HCT116 (cell line): ENCODE measurements at regions not wholly inside any gene's neighbourhood (a gene's known extent, or its start where the extent isn't known, plus 50 kb on each side); places are given as distances from the start of the nearest gene placed in this dataset.

Experiments
- ATAC-seq: fragments of 200-7000 bp; cut with Tn5 transposase; 2 replicates; pipeline ENCODE4 v1.9.1; 2020; ENCODE audit warnings: mild to moderate bottlenecking, moderate library complexity
- BruUV-seq: library from RNA; stranded (reverse); fragments of 400-500 nt; replicated peaks from 2 replicates; lab custom pipeline; 2021; lab: Mats Ljungman, UMichigan
- CTCF ChIA-PET: fragments of 300-600 bp; sonication (Branson Sonifier 250); formaldehyde crosslinking; loops from one replicate; lab custom pipeline; 2021; ENCODE audit warnings: antibody characterized with exemption; lab: Charles Lee
- POLR2A ChIA-PET: fragments of 300-600, 350-600 bp; sonication (Branson Sonifier 250); formaldehyde crosslinking; loops from one replicate; lab custom pipeline; 2021; ENCODE audit warnings: antibody characterized with exemption; lab: Charles Lee
- RAD21 ChIA-PET, 2 experiments: fragments of 300-600 bp; sonication (Branson Sonifier 250); formaldehyde crosslinking; loops; one replicate each; lab custom pipeline; 2023; ENCODE audit warnings: low total read pairs in 2 of 2; ENCODE audit not compliant: uncharacterized antibody in 2 of 2, unreplicated experiment in 2 of 2, low non-redundant PET in 1 of 2; lab: Charles Lee
- DNase-seq: peaks from one replicate; pipeline ENCODE4 v3.0.0-alpha.2; 2010; ENCODE audit warnings: low read depth, low spot score
- H2AFZ ChIP-seq: fragments of 200-600 bp; shearing (Covaris generic), sonication (generic); 2 replicates; pipeline ENCODE4 v1.6.1; 2017; ENCODE audit warnings: low read depth, mixed run types, mixed read lengths, antibody characterized with exemption, low read length; ENCODE audit not compliant: poor library complexity, severe bottlenecking
- H3K27ac ChIP-seq: 2 replicates; pipeline ENCODE4 v1.5.1; 2012; ENCODE audit warnings: low read depth, low read length
- H3K27me3 ChIP-seq: fragments of 200-600 bp; sonication (generic); 2 replicates; pipeline ENCODE4 v1.6.1; 2016; ENCODE audit warnings: mixed run types, low read length, mixed read lengths; ENCODE audit not compliant: insufficient read depth
- H3K36me3 ChIP-seq, 2 experiments: fragments of 200-500 bp in 1 of 2; fragments of 200-600 bp in 1 of 2; sonication (Bioruptor generic) in 1 of 2; sonication (generic) in 1 of 2; 2 replicates each; pipeline versions ENCODE4 v1.5.1 to v1.6.1; 2014 to 2016; ENCODE audit warnings: low read length in 2 of 2, inconsistent platforms in 1 of 2, mixed read lengths in 1 of 2, mixed run types in 1 of 2; ENCODE audit not compliant: insufficient read depth in 2 of 2, control insufficient read depth in 1 of 2
- H3K4me1 ChIP-seq, 2 experiments: fragments of 200-600 bp in 1 of 2; sonication (generic) in 1 of 2; 2 replicates each; pipeline versions ENCODE4 v1.5.1 to v1.6.1; 2012 to 2017; ENCODE audit warnings: low read length in 2 of 2, inconsistent platforms in 1 of 2, mild to moderate bottlenecking in 1 of 2, mixed read lengths in 1 of 2, mixed run types in 1 of 2, moderate library complexity in 1 of 2; ENCODE audit not compliant: insufficient read depth in 2 of 2, control insufficient read depth in 1 of 2
- H3K4me2 ChIP-seq: fragments of 200-600 bp; sonication (generic); 2 replicates; pipeline ENCODE4 v1.6.1; 2017; ENCODE audit warnings: mixed run types, low read length, mixed read lengths
- H3K4me3 ChIP-seq, 2 experiments: fragments of 200-600 bp in 1 of 2; sonication (generic) in 1 of 2; replicated peaks in 1 of 2; 2 replicates each; pipeline ENCODE4 v1.5.1; 2011 to 2016; ENCODE audit warnings: low read length in 2 of 2, control low read depth in 1 of 2, low read depth in 1 of 2, mild to moderate bottlenecking in 1 of 2, mixed read lengths in 1 of 2, mixed run types in 1 of 2
- H3K79me2 ChIP-seq: fragments of 200-600 bp; sonication (generic); 2 replicates; pipeline ENCODE4 v1.6.1; 2017; ENCODE audit warnings: mild to moderate bottlenecking, mixed run types, low read length, moderate library complexity, mixed read lengths; ENCODE audit not compliant: insufficient read depth
- H3K9ac ChIP-seq: fragments of 200-600 bp; sonication (generic); 2 replicates; pipeline ENCODE4 v1.6.1; 2016; ENCODE audit warnings: low read length, mixed read lengths
- H3K9me2 ChIP-seq: fragments of 200-600 bp; sonication (generic), shearing (Covaris generic); 2 replicates; pipeline ENCODE4 v1.6.1; 2017; ENCODE audit warnings: mixed run types, mild to moderate bottlenecking, moderate library complexity; ENCODE audit not compliant: insufficient read depth
- H3K9me3 ChIP-seq, 2 experiments: fragments of 200-500 bp in 1 of 2; fragments of 200-600 bp in 1 of 2; sonication (Bioruptor generic) in 1 of 2; sonication (generic) in 1 of 2; 2 replicates each; pipeline ENCODE4 v1.6.1; 2014 to 2017; ENCODE audit warnings: low read length in 2 of 2, mixed read lengths in 2 of 2, inconsistent platforms in 1 of 2, low read depth in 1 of 2, mild to moderate bottlenecking in 1 of 2, mixed run types in 1 of 2, moderate library complexity in 1 of 2; ENCODE audit not compliant: control insufficient read depth in 1 of 2, insufficient read depth in 1 of 2
- H4K20me1 ChIP-seq: fragments of 200-600 bp; sonication (generic), shearing (Covaris generic); 2 replicates; pipeline ENCODE4 v1.6.1; 2017; ENCODE audit warnings: mixed run types, mild to moderate bottlenecking, moderate library complexity; ENCODE audit not compliant: insufficient read depth
- ATF3 ChIP-seq: IDR thresholded peaks from 2 replicates; pipeline ENCODE4 v1.6.1; 2012
- CEBPB ChIP-seq: IDR thresholded peaks from 2 replicates; pipeline ENCODE4 v1.6.1; 2012; ENCODE audit warnings: low read depth
- ELF1 ChIP-seq: IDR thresholded peaks from 2 replicates; pipeline ENCODE4 v1.6.1; 2012; ENCODE audit warnings: low read depth, borderline replicate concordance
- EZH2 ChIP-seq: fragments of 200-600 bp; sonication (generic); IDR thresholded peaks from 2 replicates; pipeline ENCODE4 v1.6.1; 2017; ENCODE audit warnings: antibody characterized with exemption, mixed run types
- EZH2phosphoT487 ChIP-seq: fragments of 200-600 bp; IDR thresholded peaks from 2 replicates; pipeline ENCODE4 v1.6.1; 2018; ENCODE audit warnings: antibody characterized with exemption, borderline replicate concordance
- FOSL1 ChIP-seq: IDR thresholded peaks from 2 replicates; pipeline ENCODE4 v1.6.1; 2012; ENCODE audit warnings: low read depth
- POLR2A ChIP-seq: IDR thresholded peaks from 2 replicates; pipeline ENCODE4 v1.7.0; 2011; ENCODE audit warnings: borderline replicate concordance; ENCODE audit not compliant: insufficient read depth, insufficient read length; ENCODE audit errors: extremely low read depth
- POLR2AphosphoS5 ChIP-seq: IDR thresholded peaks from 2 replicates; pipeline ENCODE4 v1.6.1; 2011; ENCODE audit warnings: mild to moderate bottlenecking, low read depth, low read length, moderate library complexity
- RAD21 ChIP-seq: IDR thresholded peaks from 2 replicates; pipeline ENCODE4 v1.6.1; 2012; ENCODE audit warnings: low read depth, mild to moderate bottlenecking
- REST ChIP-seq: IDR thresholded peaks from 2 replicates; pipeline ENCODE4 v1.6.1; 2012; ENCODE audit warnings: low read depth
- SIN3A ChIP-seq: IDR thresholded peaks from 2 replicates; pipeline ENCODE4 v1.6.1; 2012; ENCODE audit warnings: low read depth
- SP1 ChIP-seq: IDR thresholded peaks from 2 replicates; pipeline ENCODE4 v1.6.1; 2012; ENCODE audit warnings: low read depth
- ZBTB33 ChIP-seq: IDR thresholded peaks from 2 replicates; pipeline ENCODE4 v1.6.1; 2011; ENCODE audit warnings: mild to moderate bottlenecking, low read length, moderate library complexity; ENCODE audit not compliant: insufficient replicate concordance; ENCODE audit errors: extremely low read depth
- intact Hi-C: fragments of 100-400 bp; cut with micrococcal nuclease; formaldehyde crosslinking; loops from 2 replicates; pipeline ENCODE4 v1.10.0; 2022
- TF ChIP-seq, protein P1 (sequence below), 3 experiments: fragments of 200-600 bp in 1 of 3; sonication (generic) in 1 of 3; IDR thresholded peaks in 2 of 3; conservative IDR thresholded peaks in 1 of 3; 2 replicates each; pipeline ENCODE4 v1.5.1; 2012 to 2017; ENCODE audit warnings: low read depth in 2 of 3, low read length in 2 of 3, antibody characterized with exemption in 1 of 3, borderline replicate concordance in 1 of 3, control low read depth in 1 of 3, mild to moderate bottlenecking in 1 of 3, mixed read lengths in 1 of 3, mixed run types in 1 of 3, moderate library complexity in 1 of 3; ENCODE audit not compliant: insufficient read depth in 1 of 3
- TF ChIP-seq, protein P2 (sequence below): IDR thresholded peaks from 2 replicates; pipeline ENCODE4 v1.6.1; 2012

DNA sequence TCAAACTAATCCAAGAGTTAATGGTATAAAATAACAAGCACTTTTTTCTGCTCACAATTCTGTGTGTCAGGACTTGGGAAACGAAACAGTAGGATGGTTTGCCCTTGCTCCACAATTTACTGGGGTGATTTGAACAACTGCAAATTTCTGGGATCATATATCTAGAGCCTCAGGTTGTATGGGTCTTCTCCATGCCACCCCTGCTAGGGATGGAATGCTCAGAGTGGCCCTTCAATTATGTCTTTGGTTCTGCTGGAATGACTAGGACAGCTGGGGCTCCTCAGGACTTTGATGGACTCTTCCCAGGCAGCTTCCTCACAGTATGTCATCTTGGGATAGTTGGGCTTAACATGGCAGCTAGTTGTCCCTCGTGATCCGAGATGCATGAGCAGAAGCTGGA, 223.0 kb upstream of the ANO5 start:
- TF ChIP-seq SP1 (no peak), POLR2A (no peak), ATF3 (no peak), REST (no peak), EZH2phosphoT487 (no peak), ELF1 (no peak), SIN3A (no peak), ZBTB33 (no peak), EZH2 (no peak), POLR2AphosphoS5 (no peak), RAD21 (no peak), CEBPB (no peak), FOSL1 (no peak)
- TF ChIP-seq, protein P1, sequence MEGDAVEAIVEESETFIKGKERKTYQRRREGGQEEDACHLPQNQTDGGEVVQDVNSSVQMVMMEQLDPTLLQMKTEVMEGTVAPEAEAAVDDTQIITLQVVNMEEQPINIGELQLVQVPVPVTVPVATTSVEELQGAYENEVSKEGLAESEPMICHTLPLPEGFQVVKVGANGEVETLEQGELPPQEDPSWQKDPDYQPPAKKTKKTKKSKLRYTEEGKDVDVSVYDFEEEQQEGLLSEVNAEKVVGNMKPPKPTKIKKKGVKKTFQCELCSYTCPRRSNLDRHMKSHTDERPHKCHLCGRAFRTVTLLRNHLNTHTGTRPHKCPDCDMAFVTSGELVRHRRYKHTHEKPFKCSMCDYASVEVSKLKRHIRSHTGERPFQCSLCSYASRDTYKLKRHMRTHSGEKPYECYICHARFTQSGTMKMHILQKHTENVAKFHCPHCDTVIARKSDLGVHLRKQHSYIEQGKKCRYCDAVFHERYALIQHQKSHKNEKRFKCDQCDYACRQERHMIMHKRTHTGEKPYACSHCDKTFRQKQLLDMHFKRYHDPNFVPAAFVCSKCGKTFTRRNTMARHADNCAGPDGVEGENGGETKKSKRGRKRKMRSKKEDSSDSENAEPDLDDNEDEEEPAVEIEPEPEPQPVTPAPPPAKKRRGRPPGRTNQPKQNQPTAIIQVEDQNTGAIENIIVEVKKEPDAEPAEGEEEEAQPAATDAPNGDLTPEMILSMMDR (IDR thresholded peaks at IDR 0.05 in 2 of 3, conservative IDR thresholded peaks at IDR 0.05 in 1 of 3; ENCODE audit: borderline replicate concordance in 1 of 3, insufficient read depth in 1 of 3, low read depth in 2 of 3, low read length in 2 of 3): no peak
- TF ChIP-seq, protein P2, sequence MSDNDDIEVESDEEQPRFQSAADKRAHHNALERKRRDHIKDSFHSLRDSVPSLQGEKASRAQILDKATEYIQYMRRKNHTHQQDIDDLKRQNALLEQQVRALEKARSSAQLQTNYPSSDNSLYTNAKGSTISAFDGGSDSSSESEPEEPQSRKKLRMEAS: no peak
- H3K4me3 ChIP-seq: no peak overlapping the region

More for the DNA sequence above, 223.0 kb upstream of the ANO5 start:
- no peaks in the 10 kb centered on the region for H3K27me3 ChIP-seq
- peaks cover 7 to 9% of the 10 kb centered on the region in 2 experiments; a peak in 2 of 4 replicates for H3K9me3 ChIP-seq
- ATAC-seq: no peak
- H4K20me1 ChIP-seq: no peaks in the 10 kb centered on the region
- no peak overlapping the region for H2AFZ ChIP-seq
- H3K9ac ChIP-seq: no peak overlapping the region
- no peaks in the 10 kb centered on the region for H3K4me1 ChIP-seq
- H3K79me2 ChIP-seq: no peaks in the 10 kb centered on the region
- no TSS peak for BruUV-seq
- H3K36me3 ChIP-seq: no peaks in the 10 kb centered on the region
- CTCF ChIA-PET: no interaction called here
- no peak overlapping the region for H3K27ac ChIP-seq
- RAD21 ChIA-PET: no interaction called here
- DNase-seq: no peak
- H3K4me2 ChIP-seq: no peak overlapping the region
- intact Hi-C loops: no loop called here
- POLR2A ChIA-PET: no interaction called here
- no peaks in the 10 kb centered on the region for H3K9me2 ChIP-seq
